Body of pancreas (tissue), 4 donors: ENCODE measurements at regions not wholly inside any gene's neighbourhood (a gene's known extent, or its start where the extent isn't known, plus 50 kb on each side); places are given as distances from the start of the nearest gene placed in this dataset.
"Not testable (repeated sequence)": the region's sequence is repeated elsewhere in the genome, so short reads cannot be mapped to it uniquely, and the experiment has no call there.

Experiments used
- POLR2A ChIP-seq, 3 donors: fragments of 450-650 bp; IDR thresholded peaks; one replicate each; pipeline ENCODE4 v1.6.1; 2016; ENCODE audit warnings: antibody characterized with exemption in 3 of 3, mild to moderate bottlenecking in 2 of 3
- TF ChIP-seq, protein P1 (sequence below), 7 experiments: fragments of 450-650 bp in 4 of 7; fragments of 200-600 bp in 3 of 7; sonication (generic) in 3 of 7; IDR thresholded peaks; one replicate each; pipeline ENCODE4 v1.5.1; 2016 to 2019; ENCODE audit warnings: antibody characterized with exemption in 7 of 7

DNA sequence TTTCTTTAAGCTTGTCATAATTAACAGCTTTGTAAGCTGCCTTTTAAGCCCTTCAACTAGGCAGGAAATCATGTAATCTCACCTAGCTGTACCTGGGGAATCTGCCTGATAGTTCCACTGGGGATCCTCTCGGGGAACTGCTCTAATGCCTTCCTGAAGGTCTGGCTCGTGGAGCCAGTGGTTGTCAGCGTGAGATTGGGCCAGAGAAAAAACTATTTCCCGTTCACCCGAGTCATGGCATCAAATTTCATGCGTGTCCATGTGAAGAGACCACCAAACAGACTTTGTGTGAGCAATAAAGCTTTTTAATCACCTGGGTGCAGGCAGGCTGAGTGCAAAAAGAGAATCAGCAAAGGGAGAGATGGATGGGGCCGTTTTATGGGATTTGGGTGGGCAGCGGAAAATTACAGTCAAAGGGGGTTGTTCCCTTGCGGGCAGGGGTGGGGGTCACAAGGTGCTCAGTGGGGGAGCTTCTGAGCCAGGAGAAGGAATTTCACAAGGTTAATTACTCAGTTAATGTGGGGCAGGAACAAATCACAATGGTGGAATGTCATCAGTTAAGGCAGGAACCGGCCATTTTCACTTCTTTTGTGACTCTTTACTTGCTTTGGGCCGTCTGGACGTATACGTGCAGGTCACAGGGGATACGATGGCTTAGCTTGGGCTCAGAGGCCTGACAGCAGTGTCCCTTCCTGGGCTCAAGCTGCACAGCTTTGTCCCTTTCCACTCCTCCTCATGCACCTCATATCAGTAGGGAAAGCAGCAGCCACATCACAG is 170.7 kb downstream of the UNC5CL start:
- TF ChIP-seq, protein P1, sequence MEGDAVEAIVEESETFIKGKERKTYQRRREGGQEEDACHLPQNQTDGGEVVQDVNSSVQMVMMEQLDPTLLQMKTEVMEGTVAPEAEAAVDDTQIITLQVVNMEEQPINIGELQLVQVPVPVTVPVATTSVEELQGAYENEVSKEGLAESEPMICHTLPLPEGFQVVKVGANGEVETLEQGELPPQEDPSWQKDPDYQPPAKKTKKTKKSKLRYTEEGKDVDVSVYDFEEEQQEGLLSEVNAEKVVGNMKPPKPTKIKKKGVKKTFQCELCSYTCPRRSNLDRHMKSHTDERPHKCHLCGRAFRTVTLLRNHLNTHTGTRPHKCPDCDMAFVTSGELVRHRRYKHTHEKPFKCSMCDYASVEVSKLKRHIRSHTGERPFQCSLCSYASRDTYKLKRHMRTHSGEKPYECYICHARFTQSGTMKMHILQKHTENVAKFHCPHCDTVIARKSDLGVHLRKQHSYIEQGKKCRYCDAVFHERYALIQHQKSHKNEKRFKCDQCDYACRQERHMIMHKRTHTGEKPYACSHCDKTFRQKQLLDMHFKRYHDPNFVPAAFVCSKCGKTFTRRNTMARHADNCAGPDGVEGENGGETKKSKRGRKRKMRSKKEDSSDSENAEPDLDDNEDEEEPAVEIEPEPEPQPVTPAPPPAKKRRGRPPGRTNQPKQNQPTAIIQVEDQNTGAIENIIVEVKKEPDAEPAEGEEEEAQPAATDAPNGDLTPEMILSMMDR (IDR thresholded peaks at IDR 0.05), result not testable (repeated sequence)
- not testable (repeated sequence) for TF ChIP-seq POLR2A (IDR thresholded peaks at IDR 0.05)
